Cardiac muscle cell (in vitro differentiated cells and primary cell): ENCODE measurements at regions not wholly inside any gene's neighbourhood (a gene's known extent, or its start where the extent isn't known, plus 50 kb on each side); places are given as distances from the start of the nearest gene placed in this dataset.
"Not testable (repeated sequence)": the region's sequence is repeated elsewhere in the genome, so short reads cannot be mapped to it uniquely, and the experiment has no call there.

Experiments used
- DNase-seq, 2 donors: peaks; one replicate each; pipeline versions ENCODE4 v3.0.0 to v3.0.0-alpha.2; 2010 to 2017; ENCODE audit warnings: low read depth in 1 of 2, low spot score in 1 of 2
- H3K27ac ChIP-seq: fragments of 200-600 bp; sonication (generic); 2 replicates; pipeline ENCODE4 v1.5.1; 2016
- H3K27me3 ChIP-seq: fragments of 200-600 bp; sonication (generic); 2 replicates; pipeline ENCODE4 v1.6.0; 2016; ENCODE audit warnings: control low read depth
- H3K36me3 ChIP-seq: fragments of 200-600 bp; sonication (generic); 2 replicates; pipeline ENCODE4 v1.5.1; 2016; ENCODE audit warnings: control low read depth
- H3K4me1 ChIP-seq: fragments of 200-600 bp; sonication (generic); 2 replicates; pipeline ENCODE4 v1.8.1; 2017; ENCODE audit warnings: low read depth, mild to moderate bottlenecking, mixed run types
- H3K4me3 ChIP-seq: fragments of 200-600 bp; sonication (generic); 2 replicates; pipeline ENCODE4 v1.5.1; 2016; ENCODE audit warnings: mild to moderate bottlenecking
- H3K9me3 ChIP-seq: fragments of 200-600 bp; sonication (generic); 2 replicates; pipeline ENCODE4 v1.5.1; 2017; ENCODE audit warnings: low read depth, mild to moderate bottlenecking, control low read depth
- CTCF ChIP-seq: IDR thresholded peaks from 2 replicates; pipeline ENCODE4 v1.5.1; 2012; ENCODE audit warnings: low read depth, mild to moderate bottlenecking, low read length

- Histone ChIP-seq H3K27me3 (no peaks in the 10 kb centered on the region), H3K4me1 (no peaks in the 10 kb centered on the region), H3K27ac (no peak overlapping the region), H3K9me3 (no peaks in the 10 kb centered on the region), H3K4me3 (no peak overlapping the region), H3K36me3 (no peaks in the 10 kb centered on the region)
- no peak for TF ChIP-seq CTCF
- no peak for DNase-seq
These were observed 763.6 kb upstream of the AGA start for GRCh38 chr4:178205826-178206225.

GRCh38 chr4:178215309-178215708, 773.1 kb upstream of the AGA start:
- H3K4me1 ChIP-seq = no peaks in the 10 kb centered on the region
- no peak overlapping the region for H3K27ac ChIP-seq
- no peak overlapping the region for H3K4me3 ChIP-seq
- no peak for TF ChIP-seq CTCF
- no peaks in the 10 kb centered on the region for H3K27me3 ChIP-seq
- no peaks in the 10 kb centered on the region for H3K36me3 ChIP-seq
- DNase-seq = no peak
- H3K9me3 ChIP-seq = no peaks in the 10 kb centered on the region

GRCh38 chr4:178215763-178216162, 773.5 kb upstream of the AGA start:
- no peak overlapping the region for H3K27ac ChIP-seq
- no peaks in the 10 kb centered on the region for H3K36me3 ChIP-seq
- H3K4me3 ChIP-seq = no peak overlapping the region
- no peaks in the 10 kb centered on the region for H3K4me1 ChIP-seq
- no peaks in the 10 kb centered on the region for H3K27me3 ChIP-seq
- DNase-seq = no peak
- TF ChIP-seq CTCF = no peak
- H3K9me3 ChIP-seq = no peaks in the 10 kb centered on the region

GRCh38 chr4:178226421-178226820, 784.2 kb upstream of the AGA start:
- not testable (repeated sequence) for H3K4me3 ChIP-seq, H3K36me3 ChIP-seq, H3K9me3 ChIP-seq, DNase-seq, H3K4me1 ChIP-seq, H3K27ac ChIP-seq, H3K27me3 ChIP-seq

GRCh38 chr4:178233906-178234305, 791.7 kb upstream of the AGA start:
- Histone ChIP-seq H3K4me1 (no peaks in the 10 kb centered on the region), H3K9me3 (no peaks in the 10 kb centered on the region), H3K36me3 (no peaks in the 10 kb centered on the region), H3K27me3 (no peaks in the 10 kb centered on the region), H3K27ac (no peak overlapping the region), H3K4me3 (no peak overlapping the region)
- TF ChIP-seq CTCF = no peak
- no peak for DNase-seq

GRCh38 chr4:178240891-178241290, 798.7 kb upstream of the AGA start:
- Histone ChIP-seq H3K4me3 (no peak overlapping the region), H3K9me3 (no peaks in the 10 kb centered on the region), H3K27me3 (no peaks in the 10 kb centered on the region), H3K36me3 (no peaks in the 10 kb centered on the region), H3K27ac (no peak overlapping the region), H3K4me1 (no peaks in the 10 kb centered on the region)
- DNase-seq = no peak
- TF ChIP-seq CTCF = no peak
